SK-MEL-5 (cell line): ENCODE measurements at regions not wholly inside any gene's neighbourhood (a gene's known extent, or its start where the extent isn't known, plus 50 kb on each side); places are given as distances from the start of the nearest gene placed in this dataset.
A peak's percentile ranks its signal among the peaks of the same experiment; 100 is the strongest.

Source experiments
- DNase-seq: peaks from one replicate; pipeline ENCODE4 v3.0.0-alpha.2; 2016; ENCODE audit warnings: low read depth, low spot score
- in situ Hi-C: cut with HindIII; loops from 2 replicates; pipeline ENCODE4 v1.10.0; 2016; ENCODE audit warnings: low sequenced_read_pairs, high pct_unique_total_duplicates, low pct_unique_long_range_greater_than_20kb

DNA sequence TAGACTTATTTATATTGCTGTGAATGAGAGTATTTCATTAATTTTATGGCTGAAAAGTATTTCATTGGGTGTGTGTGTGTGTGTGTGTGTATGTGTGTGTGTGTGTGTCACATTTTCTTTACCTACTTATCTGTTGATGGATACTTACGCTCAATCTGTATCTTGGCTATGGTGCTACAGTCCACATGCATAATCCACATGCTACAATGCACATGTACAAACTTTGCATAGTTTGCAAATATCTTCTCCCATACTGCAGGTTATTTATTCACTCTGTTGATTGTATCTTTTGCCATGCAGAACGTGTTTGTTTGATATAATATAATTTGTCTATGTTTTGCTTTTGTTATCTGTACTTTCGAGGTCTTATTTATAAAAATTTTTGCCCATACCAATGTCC is 167.8 kb downstream of the RAB28 start:
- DNase-seq, result no peak
- in situ Hi-C loops, result no loop called here

- DNase-seq, result no peak
- in situ Hi-C loops, result no loop called here
Measured at GRCh38 chr4:13313856-13314255, 170.3 kb downstream of the RAB28 start.

- no peak for DNase-seq
- in situ Hi-C loops, result no loop called here
Measured at GRCh38 chr4:13312264-13312663, 171.9 kb downstream of the RAB28 start.

DNA sequence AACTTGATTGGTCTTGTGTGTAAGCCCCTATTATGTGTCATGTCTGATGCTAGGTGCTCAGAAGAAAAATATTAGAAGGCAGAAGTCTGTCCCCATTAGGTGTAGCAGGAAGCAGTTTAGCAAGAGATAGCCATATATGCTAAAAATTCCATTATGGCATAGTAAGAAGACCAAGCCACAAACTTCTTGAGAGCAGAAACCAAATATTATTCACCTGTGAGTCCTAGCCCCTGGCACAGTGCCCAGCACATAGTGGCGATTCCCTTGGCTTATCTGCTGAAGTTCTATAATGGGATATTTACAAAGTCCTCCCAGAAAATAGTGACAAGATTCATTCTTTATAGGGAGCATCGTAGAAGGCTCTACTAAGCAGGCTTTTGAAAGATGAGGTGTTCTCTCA is 174.4 kb downstream of the RAB28 start:
- no peak for DNase-seq
- in situ Hi-C loops, result no loop called here

DNA sequence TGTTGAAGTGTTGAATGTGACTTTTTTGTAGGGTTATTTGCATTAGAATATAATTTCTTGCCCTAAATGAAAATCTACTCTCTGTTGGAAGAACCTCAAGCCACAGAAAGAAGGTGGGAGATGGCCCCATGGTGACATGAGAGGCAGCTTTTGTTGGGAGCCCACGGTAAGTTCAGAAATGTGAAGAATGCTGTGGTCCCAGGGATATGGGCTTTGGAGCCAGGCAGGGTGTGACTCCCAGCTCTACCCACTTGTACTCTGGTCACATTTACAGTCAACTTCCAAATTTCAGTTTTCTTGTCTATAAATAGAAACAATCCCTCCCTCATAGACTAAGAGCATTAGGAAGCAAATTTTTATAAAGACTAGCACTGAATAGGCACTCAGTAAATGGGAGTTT is 177.8 kb downstream of the RAB28 start:
- in situ Hi-C loops, result no loop called here

GRCh38 chr4:13302876-13303275 is 181.3 kb downstream of the RAB28 start:
- in situ Hi-C loops, result no loop called here
- DNase-seq, result no peak

More for the DNA sequence above, 177.8 kb downstream of the RAB28 start:
- no peak for DNase-seq

DNA sequence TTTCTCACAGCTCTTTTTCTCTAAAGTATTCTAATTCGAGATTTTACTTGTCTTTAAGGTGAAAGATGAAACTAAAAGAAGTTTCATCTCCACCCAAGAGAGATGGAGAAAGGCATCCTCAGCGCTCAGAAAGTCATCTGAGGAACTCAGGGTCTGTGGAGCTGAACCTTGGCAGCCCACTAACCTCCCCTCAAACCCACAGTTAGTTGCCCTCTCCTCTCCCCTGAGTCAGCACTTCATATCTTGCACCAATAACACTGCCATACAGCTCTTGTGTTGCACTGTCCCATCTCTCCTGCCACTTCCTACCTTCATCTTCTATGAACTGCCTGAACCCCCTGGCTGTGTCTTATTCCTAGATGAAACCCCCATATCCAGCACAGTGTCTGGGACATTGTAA is 184.8 kb downstream of the RAB28 start:
- in situ Hi-C loops, result no loop called here
- no peak for DNase-seq

DNA sequence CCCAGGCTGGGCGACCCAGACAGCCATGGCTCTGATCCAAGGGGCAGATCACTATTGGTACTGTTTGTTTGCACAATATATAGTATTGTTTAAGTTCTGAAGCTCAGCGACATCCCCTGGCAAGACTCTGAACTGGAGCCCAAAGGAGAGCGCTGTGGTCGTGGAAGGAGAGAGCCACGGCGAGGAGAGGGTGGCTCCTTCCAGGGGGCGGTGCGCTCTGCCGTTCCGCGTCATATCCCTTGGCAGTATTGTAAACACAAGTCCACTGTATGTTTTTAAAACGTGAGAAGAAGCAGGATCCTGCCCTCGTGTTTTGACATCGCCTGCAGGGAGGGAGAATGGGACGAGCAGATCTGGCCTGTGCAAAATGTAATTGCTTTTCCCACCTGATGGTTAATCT is 185.5 kb downstream of the RAB28 start:
- in situ Hi-C loops, result no loop called here
- DNase-seq, result peak; percentile 36

GRCh38 chr4:13296986-13297385 is 187.2 kb downstream of the RAB28 start:
- no peak for DNase-seq
- in situ Hi-C loops, result no loop called here

GRCh38 chr4:13294961-13295605 is 189.1 kb downstream of the RAB28 start:
- no peak for DNase-seq
- in situ Hi-C loops, result no loop called here

- in situ Hi-C loops, result no loop called here
- DNase-seq, result no peak
Measured at GRCh38 chr4:13292372-13292771, 191.8 kb downstream of the RAB28 start.

DNA sequence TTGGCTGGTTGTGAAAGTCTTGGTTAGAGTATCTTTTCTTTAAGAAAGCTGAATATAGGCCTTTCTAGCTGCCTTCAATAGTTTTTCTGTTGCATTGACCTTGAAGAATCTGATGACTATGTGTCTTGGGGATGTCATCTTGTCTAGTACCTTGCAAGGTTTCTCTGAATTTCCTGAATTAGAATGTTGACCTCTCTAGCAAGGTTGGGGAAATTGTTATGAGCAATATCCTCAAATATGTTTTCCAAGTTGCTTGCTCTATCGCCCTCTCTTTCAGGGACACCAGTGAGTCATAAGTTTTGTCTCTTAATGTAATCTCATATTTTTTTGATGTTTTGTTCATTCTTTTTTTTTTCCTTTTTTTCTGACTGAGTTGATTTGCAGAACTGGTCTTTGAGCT is 194.7 kb downstream of the RAB28 start:
- DNase-seq, result no peak
- in situ Hi-C loops, result no loop called here

- in situ Hi-C loops, result no loop called here
- DNase-seq, result no peak
Measured at GRCh38 chr4:13285336-13285735, 198.8 kb downstream of the RAB28 start.

- no peak for DNase-seq
- in situ Hi-C loops, result no loop called here
Measured at GRCh38 chr4:13284932-13285331, 199.2 kb downstream of the RAB28 start.

DNA sequence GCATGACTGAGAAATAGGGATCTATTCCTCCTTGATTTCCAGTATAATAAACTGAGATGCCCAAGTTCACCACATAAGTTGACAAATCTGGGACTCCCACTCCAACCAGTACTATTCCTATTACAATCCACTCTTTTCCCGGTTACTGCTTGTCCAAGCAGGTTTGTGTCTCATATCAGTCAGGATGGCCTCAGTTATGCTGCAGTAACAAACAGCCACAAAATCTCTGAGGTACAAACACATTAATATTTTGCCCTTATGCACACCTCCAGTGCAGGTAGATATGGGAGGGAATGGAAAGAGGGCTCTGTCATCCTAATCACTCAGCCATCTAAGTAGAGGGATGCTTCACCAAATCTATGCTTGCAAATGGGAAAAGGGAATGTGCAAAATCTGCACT is 207.8 kb downstream of the RAB28 start:
- in situ Hi-C loops, result no loop called here
- no peak for DNase-seq

GRCh38 chr4:13268703-13269102 is 215.4 kb downstream of the RAB28 start:
- DNase-seq, result no peak
- in situ Hi-C loops, result no loop called here

DNA sequence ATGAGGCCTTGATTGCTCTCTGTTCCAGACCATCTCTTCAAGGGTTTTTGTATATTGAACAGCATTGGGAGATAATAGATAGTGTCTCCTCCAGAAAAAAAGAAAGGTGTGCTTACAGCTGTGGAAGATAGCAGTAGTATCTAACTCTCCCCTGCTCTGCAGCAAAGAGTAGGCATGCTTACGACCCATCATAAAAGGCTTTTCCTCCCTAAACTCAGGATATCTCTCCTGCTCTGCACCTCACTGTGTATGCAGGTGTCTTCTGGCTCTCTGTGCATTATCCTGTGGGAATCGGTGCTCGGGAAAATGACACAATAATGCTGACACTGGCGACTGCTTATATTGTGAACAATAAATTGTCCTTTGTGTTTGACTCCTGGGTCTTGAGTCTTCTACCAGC is 216.0 kb downstream of the RAB28 start:
- in situ Hi-C loops, result no loop called here

GRCh38 chr4:13267091-13267490 is 217.0 kb downstream of the RAB28 start:
- no peak for DNase-seq
- in situ Hi-C loops, result no loop called here

More for the DNA sequence above, 216.0 kb downstream of the RAB28 start:
- no peak for DNase-seq

DNA sequence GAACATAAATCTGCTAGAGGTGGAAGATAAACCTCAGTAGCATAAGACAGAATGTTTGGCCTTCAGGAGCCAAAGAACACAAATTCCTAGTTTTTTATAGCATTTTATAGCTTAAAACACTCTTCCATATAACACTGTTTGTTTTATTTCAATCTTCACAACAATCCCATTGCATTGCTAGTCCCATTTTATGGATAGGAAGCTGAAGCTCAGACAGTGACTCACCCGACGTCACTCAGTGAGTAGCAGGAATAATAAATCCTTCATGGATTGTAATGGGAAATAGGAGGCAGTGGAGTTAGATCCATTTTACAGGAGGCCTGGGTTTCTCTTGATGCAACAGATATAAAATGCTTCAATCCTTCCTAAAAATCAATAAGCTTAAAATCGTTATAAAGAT is 217.5 kb downstream of the RAB28 start:
- in situ Hi-C loops, result no loop called here
- no peak for DNase-seq

DNA sequence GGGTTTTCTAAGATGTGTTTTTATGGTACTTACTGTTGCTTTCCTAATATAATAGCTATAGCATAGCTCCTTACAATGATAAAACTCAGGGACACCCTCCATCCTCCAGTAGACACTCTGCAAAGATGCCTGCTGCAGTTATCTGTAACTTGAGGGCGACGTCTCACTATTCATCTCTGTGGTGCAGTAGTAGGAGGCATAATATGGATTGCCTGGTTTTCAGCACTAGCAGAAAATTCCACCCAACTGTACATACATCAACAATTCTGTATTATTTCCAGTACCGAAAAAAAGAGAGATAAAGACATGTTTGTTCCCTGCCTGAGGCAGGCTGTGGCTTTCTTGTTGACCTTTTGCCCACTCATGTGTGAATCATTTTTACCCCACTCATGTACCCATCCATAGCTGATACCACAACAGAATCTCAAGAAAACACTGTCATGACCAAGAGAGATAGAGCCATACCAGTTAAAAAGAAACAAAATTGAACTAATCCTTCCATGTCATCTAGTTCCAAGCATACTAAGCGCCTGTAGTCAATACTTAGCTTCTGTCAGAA is 220.1 kb downstream of the RAB28 start:
- peak; percentile 55 for DNase-seq
- in situ Hi-C loops, result no loop called here
